ENCODE measurements at regions not wholly inside any gene's neighbourhood (a gene's known extent, or its start where the extent isn't known, plus 50 kb on each side); places are given as distances from the start of the nearest gene placed in this dataset.

DNA sequence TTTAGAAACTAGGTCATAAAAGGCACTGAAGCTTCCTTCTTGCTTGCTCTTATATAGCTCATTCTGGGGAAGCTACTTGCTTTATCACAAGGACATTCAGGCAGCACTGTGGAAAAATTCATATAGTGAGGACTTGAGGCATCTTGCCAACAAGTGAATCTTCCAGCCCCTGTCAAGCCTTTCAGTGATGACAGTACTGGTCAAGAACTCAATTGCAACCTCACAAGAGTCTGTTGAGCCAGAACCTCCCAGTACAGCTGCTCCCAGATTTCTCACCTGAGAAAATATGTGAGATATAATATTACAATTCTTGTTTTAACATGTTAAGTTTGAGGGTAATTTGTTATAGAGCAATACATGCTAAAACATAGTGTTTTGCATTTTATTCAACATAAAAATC, 2011.0 kb upstream of the NUDT12 start:
- TF ChIP-seq ELF4 (IDR thresholded peaks at IDR 0.05) (no peak), ZNF384 (IDR thresholded peaks at IDR 0.05) (no peak), SUZ12 (IDR thresholded peaks at IDR 0.05) (no peak), SP1 (IDR thresholded peaks at IDR 0.05) (no peak), FOXM1 (IDR thresholded peaks at IDR 0.05; ENCODE audit: borderline replicate concordance) (no peak), HDGF (IDR thresholded peaks at IDR 0.05; ENCODE audit: borderline replicate concordance) (no peak), FOXA1 (IDR thresholded peaks at IDR 0.05) (no peak), FOXK2 (IDR thresholded peaks at IDR 0.05) (no peak), LEF1 (IDR thresholded peaks at IDR 0.05; ENCODE audit: borderline replicate concordance) (no peak), TARDBP (IDR thresholded peaks at IDR 0.05) (no peak), ARNT (IDR thresholded peaks at IDR 0.05) (no peak), BHLHE40 (IDR thresholded peaks at IDR 0.05; ENCODE audit: borderline replicate concordance) (no peak)

Measured in HEK293T (cell line).